Hepatocyte (in vitro differentiated cells): ENCODE measurements at regions not wholly inside any gene's neighbourhood (a gene's known extent, or its start where the extent isn't known, plus 50 kb on each side); places are given as distances from the start of the nearest gene placed in this dataset.

ENCODE experiments used
- CTCF ChIP-seq: fragments of 200-600 bp; sonication (generic); IDR thresholded peaks from 2 replicates; pipeline ENCODE4 v1.5.1; 2016; ENCODE audit warnings: antibody characterized with exemption, mild to moderate bottlenecking; ENCODE audit not compliant: poor library complexity
- EZH2 ChIP-seq: fragments of 200-600 bp; sonication (generic); IDR thresholded peaks from 2 replicates; pipeline ENCODE4 v1.6.1; 2016; ENCODE audit warnings: antibody characterized with exemption, mild to moderate bottlenecking, borderline replicate concordance
- EZH2phosphoT487 ChIP-seq: fragments of 200-600 bp; sonication (generic); IDR thresholded peaks from one replicate; pipeline ENCODE4 v1.6.1; 2018; ENCODE audit warnings: antibody characterized with exemption, mild to moderate bottlenecking, low read depth, moderate library complexity; ENCODE audit not compliant: unreplicated experiment, severe bottlenecking

DNA sequence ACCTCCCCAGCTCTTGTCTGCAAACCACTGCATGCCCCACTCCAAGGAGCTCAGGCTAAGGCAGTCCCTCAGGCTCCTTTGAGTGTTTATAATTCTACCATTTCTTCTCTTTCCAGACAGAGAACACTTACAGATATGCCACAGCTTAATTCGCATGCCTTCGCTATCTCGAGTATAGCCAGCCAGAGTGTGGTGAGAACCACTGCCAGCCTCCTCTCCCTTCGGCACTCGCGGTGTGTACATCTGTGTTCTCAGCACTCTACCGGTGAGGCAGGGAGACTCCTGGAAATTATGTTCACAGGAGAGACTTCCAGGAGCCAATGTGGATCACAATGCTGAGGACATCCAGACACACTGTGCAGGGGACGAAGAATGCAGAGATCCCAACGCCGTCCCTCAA lies 143.7 kb upstream of the IRX1 start:
- TF ChIP-seq CTCF (no peak), EZH2 (no peak), EZH2phosphoT487 (no peak)
